Right lobe of liver (tissue), 4 donors: ENCODE measurements at regions not wholly inside any gene's neighbourhood (a gene's known extent, or its start where the extent isn't known, plus 50 kb on each side); places are given as distances from the start of the nearest gene placed in this dataset.

Experiments
- CTCF ChIP-seq, 4 donors: fragments of 200-600 bp in 3 of 4; fragments of 450-650 bp in 1 of 4; IDR thresholded peaks; one replicate each; pipeline versions ENCODE4 v1.5.1 to v1.8.0; 2016 to 2022; ENCODE audit warnings: antibody characterized with exemption in 4 of 4, mild to moderate bottlenecking in 2 of 4
- POLR2A ChIP-seq: fragments of 450-650 bp; IDR thresholded peaks from one replicate; pipeline ENCODE4 v1.6.1; 2017; ENCODE audit warnings: antibody characterized with exemption, mild to moderate bottlenecking
- donor health status: DM: no; HTN: no; CAD: no.
- donor health status: DM: no; HTN: no; CAD: no.
- donor health status: DM: no; HTN: yes; CAD: no.

- TF ChIP-seq POLR2A (no peak), CTCF (IDR thresholded peaks at IDR 0.05) (no peak)
Measured at GRCh38 chr16:64380751-64381150, 741.1 kb downstream of the CDH11 start.
